ENCODE measurements at regions not wholly inside any gene's neighbourhood (a gene's known extent, or its start where the extent isn't known, plus 50 kb on each side); places are given as distances from the start of the nearest gene placed in this dataset.

DNA sequence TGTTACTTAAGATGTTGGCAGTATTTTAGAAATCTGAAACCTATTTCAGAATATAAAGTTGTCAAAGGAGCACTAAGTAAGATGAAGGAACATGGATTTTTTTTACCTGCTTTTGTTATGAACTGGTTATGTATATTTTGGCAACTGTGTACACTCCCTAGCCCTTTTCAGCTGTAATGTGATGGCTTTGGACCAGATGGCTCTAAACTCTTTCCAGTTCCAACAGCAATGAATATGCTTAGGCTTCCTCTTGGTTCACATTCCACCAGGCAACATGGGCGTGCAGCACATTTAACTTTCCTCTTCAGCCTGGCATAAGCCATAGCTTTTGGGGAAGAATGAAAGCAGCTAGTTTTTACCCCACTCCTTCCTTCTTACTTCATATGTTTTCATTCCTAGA, 95.6 kb upstream of the ADAMTS5 start:
- no peak for DNase-seq (ENCODE audit: low spot score)
- TF ChIP-seq, protein P1, sequence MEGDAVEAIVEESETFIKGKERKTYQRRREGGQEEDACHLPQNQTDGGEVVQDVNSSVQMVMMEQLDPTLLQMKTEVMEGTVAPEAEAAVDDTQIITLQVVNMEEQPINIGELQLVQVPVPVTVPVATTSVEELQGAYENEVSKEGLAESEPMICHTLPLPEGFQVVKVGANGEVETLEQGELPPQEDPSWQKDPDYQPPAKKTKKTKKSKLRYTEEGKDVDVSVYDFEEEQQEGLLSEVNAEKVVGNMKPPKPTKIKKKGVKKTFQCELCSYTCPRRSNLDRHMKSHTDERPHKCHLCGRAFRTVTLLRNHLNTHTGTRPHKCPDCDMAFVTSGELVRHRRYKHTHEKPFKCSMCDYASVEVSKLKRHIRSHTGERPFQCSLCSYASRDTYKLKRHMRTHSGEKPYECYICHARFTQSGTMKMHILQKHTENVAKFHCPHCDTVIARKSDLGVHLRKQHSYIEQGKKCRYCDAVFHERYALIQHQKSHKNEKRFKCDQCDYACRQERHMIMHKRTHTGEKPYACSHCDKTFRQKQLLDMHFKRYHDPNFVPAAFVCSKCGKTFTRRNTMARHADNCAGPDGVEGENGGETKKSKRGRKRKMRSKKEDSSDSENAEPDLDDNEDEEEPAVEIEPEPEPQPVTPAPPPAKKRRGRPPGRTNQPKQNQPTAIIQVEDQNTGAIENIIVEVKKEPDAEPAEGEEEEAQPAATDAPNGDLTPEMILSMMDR (IDR thresholded peaks at IDR 0.05): no peak
- no peak overlapping the region for H3K4me3 ChIP-seq

DNA sequence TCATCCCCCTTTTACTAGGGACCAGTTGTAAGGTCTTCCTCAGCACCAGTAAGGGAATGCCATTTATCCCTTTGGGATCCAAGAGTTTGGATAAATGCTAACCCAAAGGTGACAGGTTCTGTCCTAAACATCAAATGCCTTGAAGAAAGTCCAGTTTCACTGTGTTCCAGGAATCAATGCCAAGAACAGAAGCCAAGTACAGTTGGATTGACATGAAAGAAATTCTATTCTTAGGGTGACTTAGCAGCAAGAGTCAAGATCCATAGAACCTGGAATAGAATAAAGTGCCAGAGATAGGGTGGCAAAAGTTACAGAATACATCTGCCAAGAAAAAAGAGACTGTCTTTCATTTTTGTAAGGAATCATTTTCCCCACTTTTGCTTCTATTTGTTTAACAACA, 94.9 kb upstream of the ADAMTS5 start:
- no peak overlapping the region for H3K4me3 ChIP-seq
- TF ChIP-seq, protein P1 (IDR thresholded peaks at IDR 0.05): no peak
- no peak overlapping the region for H3K27ac ChIP-seq
- no peak for DNase-seq (ENCODE audit: low spot score)

More for the DNA sequence above, 95.6 kb upstream of the ADAMTS5 start:
- H3K27ac ChIP-seq: no peak overlapping the region

DNA sequence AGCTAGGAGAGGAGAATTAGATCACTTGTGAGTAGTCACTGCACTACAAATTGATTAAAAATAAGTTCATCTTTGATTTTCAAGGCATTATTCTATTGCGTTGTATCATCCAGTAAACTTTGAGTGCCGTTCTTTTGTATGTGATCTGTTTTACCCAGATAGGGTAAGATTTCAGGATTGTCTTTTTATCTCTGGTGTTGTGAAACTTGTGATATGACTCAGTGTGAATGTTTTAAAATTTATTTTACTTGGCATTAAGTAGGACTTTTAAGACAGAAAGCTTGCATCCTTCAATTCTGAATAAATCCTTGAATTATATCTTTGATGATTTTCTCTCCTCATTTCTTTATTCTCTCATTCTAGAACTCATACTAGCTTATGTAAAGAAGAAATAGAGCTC, 93.3 kb upstream of the ADAMTS5 start:
- no peak overlapping the region for H3K27ac ChIP-seq
- DNase-seq (ENCODE audit: low spot score): no peak
- no peak overlapping the region for H3K4me3 ChIP-seq
- TF ChIP-seq, protein P1 (IDR thresholded peaks at IDR 0.05): no peak

DNA sequence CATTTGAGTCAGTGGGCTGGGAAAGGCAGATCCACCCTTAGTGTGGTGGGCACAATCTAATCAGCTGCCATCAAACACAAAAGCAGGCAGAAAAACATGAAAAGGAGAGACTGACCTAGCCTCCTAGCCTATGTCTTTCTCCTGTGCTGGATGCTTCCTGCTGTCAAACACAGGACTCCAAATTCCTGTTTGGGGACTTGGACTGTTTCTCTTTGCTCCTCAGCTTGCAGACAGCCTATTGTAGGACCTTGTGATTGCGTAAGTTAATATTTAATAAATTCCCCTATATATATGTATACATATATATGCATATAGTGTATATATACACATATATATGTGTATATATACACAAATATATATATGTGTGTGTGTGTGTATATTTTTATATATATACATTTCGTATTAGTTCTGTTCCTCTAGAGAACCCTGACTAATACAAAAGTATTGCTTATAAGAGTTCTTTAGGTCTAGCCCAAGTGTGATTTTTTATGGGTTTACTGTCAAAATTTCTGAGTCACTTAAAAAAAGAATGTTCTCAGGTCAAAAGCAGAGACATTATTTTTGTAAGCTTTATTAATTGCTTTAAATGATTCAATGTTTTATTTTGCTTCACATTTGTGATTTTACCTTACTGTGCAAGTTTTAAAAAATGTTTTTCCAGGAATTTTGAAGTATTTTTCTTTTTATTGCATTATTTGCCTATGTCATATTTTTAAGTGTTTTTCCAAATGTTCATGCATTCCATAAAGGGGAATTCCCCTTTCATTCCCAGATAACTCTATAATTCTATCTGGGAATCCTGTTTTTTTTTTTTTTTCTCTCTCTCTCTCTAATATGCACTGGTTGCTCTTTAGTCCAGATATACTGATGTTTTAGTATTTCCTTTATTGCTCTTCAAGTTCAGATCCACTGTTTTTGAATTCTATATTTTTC, 92.1 kb upstream of the ADAMTS5 start:
- DNase-seq (ENCODE audit: low spot score): no peak
- TF ChIP-seq, protein P1 (IDR thresholded peaks at IDR 0.05): no peak
- Histone ChIP-seq H3K4me3 (no peak overlapping the region), H3K27ac (no peak overlapping the region)

DNA sequence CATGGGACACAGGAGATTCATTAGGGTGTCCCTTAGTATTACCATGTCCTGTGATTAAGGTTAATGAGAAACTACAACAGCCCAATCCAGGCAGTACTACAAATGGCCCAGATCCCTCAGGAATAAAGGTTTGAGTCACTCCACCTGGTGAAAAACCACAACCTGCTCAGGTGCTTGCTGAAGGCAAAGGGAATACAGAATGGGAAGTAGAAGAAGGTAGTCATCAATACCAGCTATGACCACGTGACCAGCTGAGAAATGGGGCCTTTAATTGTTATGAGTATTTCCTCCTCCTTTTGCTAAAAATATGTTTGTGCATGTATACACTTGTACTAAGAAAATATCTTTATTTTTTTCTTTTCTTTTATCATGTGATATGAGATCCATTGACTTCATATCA, 91.1 kb upstream of the ADAMTS5 start:
- Histone ChIP-seq H3K4me3 (no peak overlapping the region), H3K27ac (no peak overlapping the region)
- TF ChIP-seq, protein P1 (IDR thresholded peaks at IDR 0.05): no peak
- no peak for DNase-seq (ENCODE audit: low spot score)

DNA sequence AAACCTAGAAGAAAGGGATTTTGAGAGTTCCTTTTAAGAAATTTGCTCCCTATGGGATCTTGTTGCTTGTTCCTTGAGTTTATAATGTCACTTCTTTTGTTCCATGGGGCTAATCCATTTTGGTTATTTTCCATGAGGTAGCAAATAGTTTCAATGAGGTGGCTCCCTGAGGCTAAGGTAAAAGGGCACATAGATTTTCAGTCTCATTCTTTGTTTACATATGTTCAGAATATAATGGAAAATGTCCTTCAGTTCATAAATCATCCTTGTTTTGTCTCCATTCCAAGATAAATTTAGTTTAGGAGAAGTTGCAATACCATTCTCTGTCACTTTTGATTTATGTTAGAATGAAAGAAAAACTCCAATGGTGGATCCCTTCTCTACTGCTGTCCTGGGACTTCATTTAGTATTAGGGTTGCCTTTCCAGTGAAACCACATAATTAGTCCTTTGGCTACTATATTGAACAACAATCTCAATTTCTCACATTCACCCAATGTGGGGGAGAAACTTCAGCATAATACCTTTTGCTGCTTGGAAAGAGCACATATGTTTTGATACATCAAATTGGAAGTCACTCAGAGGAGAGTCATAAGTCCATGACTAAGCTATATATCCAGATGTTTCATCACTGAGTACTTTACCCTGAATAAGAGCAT, 80.9 kb upstream of the ADAMTS5 start:
- H3K4me3 ChIP-seq: no peak overlapping the region
- DNase-seq (ENCODE audit: low spot score): no peak
- TF ChIP-seq, protein P1 (IDR thresholded peaks at IDR 0.05): no peak
- H3K27ac ChIP-seq: no peak overlapping the region

Data from coronary artery (tissue), 2 donors.